ENCODE measurements at regions not wholly inside any gene's neighbourhood (a gene's known extent, or its start where the extent isn't known, plus 50 kb on each side); places are given as distances from the start of the nearest gene placed in this dataset.
A peak's percentile ranks its signal among the peaks of the same experiment; 100 is the strongest.
"Not testable (repeated sequence)": the region's sequence is repeated elsewhere in the genome, so short reads cannot be mapped to it uniquely, and the experiment has no call there.

DNA sequence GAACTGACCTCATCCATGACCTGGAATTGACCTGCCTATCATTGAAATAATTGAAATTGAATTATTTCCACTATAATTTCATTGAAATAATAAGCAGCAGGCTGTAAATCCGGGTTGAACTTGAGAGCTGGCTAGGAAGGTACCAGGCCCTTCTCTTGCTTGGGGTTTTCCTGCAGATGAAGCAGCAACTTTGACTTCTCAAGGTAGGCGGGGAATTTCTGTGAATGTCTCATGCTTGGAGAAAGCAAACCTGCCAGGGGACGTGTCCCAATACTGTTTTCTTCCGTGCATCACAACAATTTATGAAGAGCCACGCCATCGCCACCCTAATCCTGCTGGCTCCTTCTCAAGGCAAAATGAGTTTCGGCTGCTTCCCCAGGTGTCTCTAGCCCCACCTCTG, 97.5 kb upstream of the XYLT1 start:
- no peak for DNase-seq

DNA sequence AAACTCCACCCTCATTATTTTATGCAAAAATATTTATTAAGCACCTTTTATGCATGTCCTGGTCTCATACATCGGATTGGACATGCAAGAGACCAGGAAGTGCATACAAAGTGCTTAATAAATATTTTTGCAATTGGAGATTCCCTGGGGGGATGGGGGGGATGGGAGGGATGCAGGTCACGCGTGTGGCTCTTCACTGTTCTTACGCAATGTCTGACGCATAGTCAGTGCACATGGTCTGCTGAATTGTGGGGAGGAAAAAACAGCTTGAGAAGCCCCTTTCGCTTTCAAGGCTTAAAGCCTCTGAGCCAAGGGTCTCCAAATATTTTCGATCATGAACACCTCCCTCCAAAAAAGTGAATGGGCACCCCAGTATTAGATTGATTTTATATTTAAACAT, 96.7 kb upstream of the XYLT1 start:
- no peak for DNase-seq

DNA sequence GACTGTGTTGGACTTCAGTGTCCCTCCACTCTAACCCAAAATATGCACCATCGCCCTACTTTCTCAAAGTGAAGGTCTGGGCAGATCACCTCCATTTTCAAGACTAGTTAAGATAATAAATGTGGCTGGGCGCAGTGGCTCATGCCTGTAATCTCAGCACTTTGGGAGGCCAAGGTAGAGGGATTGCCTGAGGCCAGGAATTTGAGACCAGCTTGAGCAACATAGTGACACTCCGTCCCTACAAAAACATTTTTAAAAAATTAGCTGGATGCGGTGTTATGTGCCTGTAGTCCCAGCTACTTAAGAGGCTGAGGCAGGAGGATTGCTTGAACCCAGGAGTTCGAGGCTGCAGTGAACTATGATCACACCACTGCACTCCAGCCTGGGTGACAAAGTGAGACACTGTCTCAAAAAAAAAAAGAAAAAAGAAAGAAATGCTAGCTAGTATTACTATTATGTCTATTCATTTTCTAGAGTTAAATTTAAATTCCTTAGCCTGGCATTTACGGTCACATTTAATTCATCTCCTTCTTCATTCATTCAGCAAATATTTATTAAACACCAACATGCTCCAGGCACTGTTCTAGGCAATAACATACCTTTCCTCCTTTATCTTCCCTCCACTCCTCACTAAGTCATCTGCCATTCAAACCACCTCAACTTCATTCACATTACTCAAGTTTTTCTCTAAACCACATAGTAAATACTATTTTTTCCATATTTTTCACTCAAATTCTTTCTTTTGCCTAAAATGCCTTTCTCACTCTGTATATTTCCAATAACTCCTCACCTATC, 96.1 kb upstream of the XYLT1 start:
- DNase-seq: no peak

DNA sequence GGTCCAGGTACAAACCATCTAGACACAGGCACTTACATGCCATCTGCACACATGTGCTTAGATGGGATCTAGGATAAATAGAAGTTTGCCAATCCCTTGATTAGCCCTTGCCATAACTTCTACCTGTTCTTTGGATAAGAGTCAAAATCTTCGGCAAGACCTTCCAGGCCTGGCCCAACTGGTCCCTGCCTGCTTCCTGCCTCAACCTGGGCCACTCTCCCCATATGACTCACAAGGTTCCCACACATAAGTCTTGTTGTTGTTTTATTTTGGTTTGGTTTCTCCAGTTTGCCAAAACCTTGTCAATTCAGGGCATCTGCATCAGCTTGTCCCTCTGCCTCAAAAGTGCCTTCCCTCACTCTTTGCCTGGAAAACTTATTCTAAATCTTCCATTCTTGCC, 95.3 kb upstream of the XYLT1 start:
- DNase-seq: no peak

DNA sequence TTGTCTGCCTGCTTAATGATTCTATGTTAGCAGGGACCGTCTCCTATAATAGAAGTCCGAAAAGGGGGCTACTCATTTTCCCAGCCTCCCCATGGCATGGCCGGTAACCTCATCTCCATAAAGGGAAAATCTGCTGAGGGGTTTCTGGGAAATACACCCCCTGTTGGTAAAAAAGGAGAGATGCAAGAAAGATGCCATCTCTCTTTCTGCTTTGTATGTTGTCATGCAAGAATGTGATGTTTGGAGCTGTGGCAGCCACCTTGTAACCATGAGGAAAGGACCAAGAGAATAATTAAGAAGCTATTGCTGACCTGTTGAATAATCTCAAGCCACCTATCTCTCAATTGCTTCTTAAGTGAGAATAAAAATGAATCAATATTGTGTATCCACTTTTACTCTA, 94.8 kb upstream of the XYLT1 start:
- no peak for DNase-seq

DNA sequence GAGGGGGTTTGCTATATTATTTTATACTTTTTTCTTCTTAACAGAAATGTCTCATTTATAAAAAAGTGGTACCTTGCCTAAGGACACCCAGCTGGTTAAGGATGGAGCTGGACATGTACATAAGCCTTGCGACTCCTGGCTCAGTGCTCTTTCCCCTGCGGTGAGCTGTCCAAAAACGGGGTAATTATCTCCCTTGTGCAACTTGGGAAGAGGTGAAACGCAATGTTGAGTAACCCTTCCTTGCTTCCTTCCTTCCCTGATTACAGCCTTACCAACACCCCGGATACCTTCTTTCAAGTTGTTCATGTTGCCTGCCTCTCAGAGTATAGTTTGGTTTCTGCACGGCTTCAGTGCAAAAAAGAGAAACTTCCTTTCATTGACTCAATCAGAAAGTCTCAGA, 94.1 kb upstream of the XYLT1 start:
- DNase-seq: no peak

DNA sequence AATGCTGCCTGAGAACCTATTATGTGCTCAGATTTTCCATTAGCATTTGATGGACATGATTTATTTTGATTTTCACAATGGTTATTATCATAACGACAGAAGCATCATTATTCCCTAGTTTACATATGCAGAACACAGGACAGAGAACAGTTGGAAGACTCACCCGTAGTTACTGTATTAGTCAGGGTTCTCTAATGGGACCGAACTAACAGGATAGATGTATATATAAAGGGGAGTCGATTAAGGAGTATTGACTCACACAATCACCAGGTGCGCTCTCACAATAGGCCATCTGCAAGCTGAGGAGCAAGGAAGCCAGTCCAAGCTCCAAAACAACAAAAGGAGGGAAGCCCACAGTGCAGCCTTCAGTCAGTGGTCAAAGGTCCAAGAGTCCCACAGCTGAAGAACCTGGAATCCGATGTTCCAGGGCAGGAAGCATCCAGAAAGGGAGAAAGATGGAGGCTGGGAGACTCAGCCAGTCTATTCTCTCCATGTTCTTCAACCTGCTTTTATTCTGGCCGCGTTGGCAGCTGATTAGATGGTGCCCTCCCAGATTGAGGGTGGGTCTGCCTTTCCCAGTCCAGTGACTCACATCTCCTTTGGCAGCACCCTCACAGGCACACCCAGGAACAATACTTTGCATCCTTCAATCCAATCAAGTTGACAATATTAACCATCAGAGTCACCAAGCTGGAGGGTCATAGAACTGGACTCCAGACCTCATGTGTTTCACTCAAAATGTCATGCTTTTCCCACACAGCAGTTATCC, 92.7 kb upstream of the XYLT1 start:
- DNase-seq: no peak

DNA sequence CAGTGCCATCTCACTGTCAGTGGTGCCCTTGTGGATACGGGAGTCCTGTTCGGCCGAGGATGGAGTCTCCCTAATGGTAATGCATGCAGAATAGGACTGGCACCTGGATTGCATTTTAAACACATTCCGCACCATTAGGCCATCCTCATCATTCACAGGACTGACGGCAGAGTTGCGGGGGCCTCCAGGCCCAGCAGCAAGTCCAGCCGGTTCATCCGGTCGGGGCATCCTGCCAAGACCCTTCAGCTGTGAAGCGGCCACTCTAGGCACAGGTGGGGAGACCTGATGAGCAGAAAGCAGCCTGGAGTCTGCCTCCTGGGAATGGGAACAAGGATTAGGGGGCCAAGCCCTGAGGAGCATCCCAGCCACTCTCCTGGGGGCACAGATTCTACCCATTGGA, 90.3 kb upstream of the XYLT1 start:
- DNase-seq: no peak

DNA sequence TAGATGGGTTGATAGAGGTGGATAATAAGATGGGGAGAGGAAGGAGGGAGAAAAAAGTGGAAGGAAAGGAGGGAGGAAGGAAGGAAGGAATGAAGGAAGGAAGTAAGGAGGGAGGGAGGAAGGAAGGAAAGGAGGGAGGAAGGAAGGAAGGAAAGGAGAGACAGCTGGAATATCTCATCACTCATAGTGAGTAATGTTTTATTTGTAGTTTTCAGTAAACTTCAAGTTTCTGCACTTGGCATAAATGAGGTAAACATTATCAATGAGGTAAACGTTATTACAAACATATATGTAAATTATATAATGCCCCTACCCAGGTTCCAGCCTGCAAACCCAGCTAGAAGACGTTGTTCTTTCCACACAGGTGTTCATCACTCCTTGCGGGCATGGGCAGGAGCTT, 89.8 kb upstream of the XYLT1 start:
- no peak for DNase-seq

DNA sequence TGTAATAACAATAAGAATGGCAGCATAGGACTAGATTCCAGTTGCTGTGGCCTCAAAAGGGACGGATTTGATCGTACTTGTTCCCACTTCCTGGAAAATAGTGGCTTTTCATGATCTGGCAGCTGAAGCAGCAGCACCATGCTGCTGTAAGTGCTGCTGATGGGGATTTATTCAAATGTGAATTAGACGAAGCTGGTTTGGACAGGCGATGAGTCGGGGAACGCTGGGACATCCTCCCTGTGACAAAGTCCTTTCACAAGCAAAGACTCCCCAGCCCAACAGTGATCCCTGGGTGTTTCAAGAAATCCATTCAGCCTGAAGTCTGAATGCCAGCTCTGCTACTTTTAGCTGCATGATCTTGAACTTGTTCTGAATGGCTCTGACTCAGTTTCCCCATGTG, 88.6 kb upstream of the XYLT1 start:
- DNase-seq: no peak

DNA sequence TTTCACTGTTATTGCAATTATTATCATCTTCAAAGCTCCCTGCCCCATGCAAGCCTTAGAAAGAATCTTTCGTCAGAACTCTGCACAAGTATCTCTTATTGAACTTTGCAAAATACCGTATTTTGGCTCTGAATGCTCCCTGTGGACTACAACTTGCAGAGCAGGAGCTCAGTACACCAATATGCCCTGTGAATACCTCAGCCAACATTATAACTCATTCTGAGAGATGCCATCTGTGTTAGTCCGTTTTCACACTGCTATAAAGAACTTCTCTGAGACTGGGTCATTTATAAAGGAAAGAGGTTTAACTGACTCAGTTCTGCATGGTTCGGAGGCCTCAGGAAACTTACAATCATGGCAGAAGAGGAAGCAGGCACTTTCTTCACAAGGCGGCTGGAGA, 87.2 kb upstream of the XYLT1 start:
- DNase-seq: no peak

DNA sequence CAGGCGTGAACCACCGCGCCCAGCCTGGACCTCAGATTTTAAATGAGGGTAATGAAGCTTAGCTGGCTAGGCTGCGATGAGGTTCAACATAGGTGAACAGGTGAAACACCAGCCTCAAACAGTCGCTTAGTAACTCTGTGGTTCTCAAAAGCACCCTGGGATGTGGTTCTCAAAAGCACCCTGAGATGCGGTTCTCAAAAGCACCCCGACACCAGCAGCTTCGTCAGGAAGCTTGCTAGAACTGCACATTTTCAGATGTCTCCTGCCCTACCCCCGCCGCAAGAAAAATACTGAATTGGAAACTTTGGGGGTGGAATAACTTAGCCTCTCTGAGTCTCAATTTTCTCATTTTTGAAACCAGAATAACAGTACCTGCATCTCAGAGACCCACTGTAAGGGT, 86.7 kb upstream of the XYLT1 start:
- DNase-seq: no peak

DNA sequence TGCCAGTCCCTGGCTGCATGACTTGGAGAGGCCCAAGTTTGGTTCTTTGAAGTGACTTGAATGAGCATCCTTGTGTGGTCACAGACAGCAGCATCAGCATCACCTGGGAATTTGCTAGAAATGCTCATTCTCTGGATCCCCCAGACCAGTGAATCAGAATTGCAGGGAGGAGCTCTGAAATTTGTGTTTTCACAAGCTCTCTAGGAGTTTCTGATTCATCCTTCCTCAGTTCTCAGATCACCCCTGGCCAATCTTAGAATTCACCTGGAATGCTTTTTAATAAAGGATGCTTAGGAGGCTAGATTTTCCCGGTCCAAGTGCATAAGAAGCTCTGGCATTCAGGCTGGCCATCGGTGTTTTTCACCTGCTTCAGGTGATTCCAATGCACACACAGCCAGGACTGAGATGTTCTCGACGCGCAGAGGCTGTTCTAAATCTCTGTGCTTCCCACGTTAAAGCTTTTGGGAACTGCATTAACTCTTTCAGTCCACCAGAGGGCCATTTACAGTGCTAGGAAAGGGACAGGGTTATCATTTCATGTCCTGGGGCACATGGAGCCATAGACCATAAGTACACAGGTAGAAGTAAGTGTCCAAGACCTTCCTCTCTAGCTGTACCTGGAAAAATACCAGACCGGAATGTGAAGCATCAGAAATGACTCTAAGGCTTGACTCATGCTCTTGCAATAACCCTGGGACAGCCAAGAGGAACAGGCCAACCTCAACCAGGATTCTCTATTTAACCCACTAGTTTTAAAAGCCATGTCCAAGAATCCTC, 85.7 kb upstream of the XYLT1 start:
- peak in 1 of 2 donors; percentile 3 for DNase-seq

DNA sequence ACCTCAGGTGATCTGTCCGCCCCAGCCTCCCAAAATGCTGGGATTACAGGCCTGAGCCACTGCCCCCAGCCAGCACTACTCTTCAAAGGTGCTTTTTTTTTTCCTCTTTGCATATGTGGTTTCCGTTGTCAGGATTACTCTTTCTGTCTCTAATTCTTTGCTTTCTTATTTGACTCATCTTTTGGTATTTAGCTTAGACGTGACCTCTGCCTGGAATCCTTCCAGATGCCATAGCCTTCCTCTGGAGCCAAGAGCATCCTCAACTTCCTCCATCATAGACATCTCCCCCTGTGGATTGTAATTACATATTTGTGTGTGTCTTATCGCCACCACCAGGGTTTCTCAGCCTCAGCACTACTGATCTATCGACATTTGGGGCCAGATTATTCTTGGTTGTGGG, 84.4 kb upstream of the XYLT1 start:
- DNase-seq: no peak

DNA sequence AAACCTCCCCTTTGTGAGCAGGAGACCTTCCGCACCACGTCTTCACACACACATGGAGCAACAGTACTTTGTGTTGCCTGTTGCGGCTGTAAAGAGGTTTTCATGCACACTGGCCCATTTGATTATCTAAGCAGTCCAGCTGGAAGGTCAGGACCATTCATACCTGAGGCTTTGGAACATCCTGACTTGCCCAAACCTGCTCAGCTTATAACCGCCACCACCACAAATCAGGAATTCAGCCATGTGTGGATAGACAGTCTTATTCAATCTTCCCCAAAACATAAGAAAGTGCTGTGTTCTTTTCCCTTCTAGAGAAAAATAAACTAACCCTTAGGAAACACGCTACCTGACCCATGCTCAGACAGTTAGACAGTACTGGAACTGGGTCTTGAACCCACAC, 81.6 kb upstream of the XYLT1 start:
- no peak for DNase-seq

DNA sequence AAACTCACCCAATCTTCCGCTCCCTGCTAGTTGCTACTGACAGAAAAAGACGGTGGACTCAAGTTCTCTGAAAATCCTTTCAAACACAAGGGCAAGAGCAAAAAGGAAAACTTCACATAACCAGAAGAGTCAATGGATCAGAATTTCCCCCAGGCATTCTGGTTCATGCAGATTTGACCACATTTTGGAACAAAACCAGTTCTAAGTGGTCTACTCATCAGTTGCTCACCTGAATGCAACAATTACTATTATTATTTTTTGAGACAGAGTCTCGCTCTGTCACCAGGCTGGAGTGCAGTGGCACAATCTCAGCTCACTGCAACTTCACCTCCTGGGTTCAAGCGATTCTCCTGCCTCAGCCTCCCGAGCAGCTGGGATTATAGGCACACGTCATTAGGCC, 80.9 kb upstream of the XYLT1 start:
- DNase-seq: not testable (repeated sequence)

DNA sequence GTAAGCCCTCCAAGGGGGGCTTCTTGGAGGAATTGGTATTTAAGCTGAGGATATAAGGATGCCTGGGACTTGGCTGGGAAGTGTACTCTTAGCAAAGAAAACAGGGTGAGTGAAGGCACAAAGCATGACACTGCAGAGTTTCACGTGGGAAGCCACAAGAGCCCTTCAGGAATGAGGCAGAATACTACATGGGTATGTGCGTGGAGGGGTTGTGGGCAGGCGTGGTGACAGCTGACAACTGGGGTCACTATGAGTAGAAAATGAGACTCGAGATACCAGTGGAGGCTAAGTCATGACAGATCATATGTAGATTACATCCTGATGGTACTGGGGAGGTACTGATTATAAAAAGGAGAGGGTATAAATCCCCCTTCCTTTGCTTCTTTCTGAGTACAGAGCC, 78.1 kb upstream of the XYLT1 start:
- DNase-seq: no peak

DNA sequence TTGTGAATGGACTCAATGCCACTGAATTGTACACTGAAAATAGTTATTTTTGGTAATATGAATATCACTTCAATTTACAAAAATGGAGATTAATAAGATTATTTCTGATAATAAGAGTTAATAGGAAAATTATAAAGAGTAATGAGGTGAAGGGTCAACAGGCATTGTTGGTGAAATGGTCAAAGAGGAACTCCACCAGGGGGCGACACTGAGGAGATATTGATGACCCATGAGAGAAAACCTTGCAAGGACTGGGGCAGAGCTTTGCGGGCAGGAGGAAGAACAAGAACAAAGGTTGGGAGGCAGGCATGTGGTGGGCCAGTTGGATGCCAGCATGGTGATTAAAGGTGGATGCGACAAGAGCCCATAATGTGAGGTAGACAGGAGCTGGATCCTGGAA, 74.0 kb upstream of the XYLT1 start:
- DNase-seq: peak in 1 of 2 donors; percentile 13

DNA sequence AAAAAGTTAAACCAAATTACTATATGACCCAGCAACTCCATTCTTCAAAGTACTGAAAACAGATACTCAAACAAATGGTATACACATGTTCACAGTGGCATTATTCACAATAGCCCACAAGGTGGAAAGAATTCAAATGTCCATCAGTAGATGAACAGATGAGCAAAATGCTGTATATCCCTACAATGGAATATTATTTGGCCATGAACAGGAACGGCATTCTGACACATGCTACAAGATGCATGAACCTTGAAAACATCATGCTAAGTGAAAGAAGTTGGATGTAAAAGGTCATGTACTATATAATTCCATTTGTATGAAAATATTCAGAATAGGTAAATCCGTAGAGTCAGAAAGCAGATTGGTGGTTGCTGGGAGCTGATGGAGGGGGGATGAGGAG, 73.5 kb upstream of the XYLT1 start:
- no peak for DNase-seq

DNA sequence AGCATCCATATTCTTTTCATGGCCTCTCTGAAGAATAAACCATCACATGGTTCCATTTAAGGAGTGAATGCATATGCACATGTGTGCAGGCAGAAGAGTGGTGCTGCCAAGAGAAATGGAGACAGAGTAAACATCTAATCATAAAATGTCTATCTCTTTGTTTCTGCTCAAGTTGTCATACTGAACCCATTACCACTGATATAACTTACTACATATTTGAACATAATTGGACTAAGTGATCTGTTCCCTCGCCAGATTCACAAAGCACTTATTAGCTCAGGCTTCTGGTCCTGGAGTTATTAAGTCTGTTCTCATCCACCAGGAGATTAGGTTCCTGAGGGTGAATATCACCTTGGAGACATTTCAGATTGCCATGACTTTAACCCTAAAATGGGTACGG, 72.3 kb upstream of the XYLT1 start:
- DNase-seq: no peak

DNA sequence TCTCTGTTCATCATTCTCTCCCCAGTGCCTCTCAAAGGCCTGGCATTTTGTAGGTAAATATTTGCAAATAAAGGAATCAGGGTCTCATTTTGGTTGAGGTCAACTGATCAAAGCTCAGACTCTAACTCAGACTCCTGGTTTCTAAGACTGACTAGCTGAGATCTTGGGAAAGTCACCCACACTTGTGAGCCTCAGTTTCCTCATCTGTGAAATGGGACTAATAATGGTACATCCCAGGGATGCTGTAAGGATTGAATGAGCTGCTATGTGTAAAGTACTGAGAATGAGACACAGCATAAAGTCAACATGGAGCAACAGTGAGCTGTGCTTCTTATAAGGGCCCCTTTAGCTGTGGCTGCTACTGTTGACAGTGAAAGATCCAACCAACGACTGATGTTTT, 70.6 kb upstream of the XYLT1 start:
- no peak for DNase-seq

DNA sequence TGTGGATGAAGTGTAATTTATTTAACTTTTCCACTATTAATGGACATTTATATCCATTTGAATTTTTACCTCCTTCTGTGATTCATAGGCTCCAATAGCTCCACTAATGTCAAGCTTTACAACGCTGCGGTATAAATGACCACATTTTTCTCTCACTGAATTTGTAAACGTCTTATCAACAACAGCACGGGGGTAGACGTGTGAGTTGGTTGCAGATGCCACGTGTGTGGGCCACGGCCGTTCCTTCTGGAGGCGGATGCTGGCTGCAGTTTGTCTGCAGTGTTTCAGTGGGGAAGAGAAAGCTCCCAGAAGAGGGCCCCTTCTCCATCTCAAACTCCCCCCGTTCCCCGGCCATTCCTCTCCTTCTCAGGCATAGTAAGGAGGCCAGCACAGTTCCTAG, 68.2 kb upstream of the XYLT1 start:
- DNase-seq: no peak

DNA sequence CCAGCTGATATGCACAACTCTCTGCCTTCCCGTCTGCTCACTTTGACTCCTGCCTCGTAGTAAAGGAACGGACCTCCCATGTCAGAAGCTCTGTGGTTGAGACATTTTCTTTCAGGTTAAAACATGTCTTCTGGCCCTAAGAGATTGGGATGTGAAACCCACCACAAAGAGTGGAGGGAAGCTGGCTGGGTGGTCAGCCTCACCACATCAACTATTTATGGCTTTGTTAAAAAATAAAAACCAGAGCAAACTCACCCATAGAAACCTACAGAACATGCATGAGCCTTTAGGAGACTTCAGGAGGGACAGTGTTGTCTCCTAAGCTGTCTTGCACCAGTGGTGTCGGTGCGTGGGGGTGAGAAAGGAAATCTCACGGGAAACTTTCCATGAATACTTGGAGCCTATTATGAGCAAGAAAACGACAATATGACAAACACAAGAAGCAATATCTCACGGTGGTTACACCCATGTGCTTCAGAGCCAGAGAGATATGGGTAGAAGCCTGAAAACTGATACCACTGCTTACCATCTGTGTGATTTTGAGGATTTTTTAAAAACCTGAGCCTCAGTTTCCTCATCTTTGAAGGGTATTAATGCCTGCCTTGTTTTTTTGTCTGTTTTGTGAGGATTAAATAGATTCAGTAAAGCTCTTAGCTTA, 61.7 kb upstream of the XYLT1 start:
- DNase-seq: no peak
